ENCODE measurements at regions not wholly inside any gene's neighbourhood (a gene's known extent, or its start where the extent isn't known, plus 50 kb on each side); places are given as distances from the start of the nearest gene placed in this dataset.

DNA sequence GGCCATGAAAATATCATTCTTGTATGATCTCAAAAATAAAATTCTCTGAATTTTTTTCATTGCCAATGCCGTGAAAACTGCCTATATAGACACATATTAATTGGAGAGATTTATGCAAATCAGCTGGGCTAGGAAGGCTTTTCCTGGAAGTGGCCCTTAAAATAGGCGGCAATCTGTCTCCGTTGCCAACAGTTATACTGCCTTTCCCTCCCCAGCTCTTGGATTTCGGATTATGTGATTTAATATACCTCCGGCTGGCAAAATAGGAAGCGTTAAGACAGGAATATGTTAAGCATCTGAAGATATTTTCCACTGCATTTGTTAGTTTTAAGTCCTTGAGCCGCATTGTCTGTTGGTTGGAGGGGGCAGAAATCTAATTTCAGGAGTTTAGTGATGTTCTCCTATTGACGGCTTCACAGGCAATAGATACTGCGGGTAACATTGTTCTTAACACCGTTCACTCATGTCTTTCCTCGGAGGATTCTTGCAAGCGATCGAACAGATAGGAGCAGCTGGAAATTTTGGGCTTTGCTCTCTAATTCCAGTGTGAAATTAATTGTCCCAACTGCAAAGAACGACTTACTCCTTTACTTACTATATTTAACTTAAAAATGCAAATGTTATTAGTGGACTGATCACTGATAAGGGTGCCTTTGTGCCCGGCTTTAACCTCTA, 113.3 kb downstream of the LINC00237 start:
- no peak for DNase-seq

DNA sequence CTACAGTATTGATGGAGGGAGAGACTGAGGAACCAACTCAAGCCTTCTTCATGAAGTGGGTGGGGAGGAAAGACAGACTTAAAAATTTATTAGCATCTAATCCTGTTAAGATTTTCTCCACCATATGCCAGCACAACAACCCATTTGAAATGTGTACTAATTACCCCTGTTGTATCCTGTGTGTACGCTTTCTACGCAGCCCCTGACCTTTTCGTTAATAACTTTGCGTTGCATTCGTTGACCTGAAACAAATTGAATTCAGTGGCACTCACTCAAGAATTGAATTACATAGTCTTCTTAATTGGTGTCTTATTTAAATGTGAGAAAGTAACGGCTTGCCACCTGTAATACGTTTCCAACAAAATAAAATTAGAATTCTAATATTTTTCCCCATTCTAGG, 113.9 kb downstream of the LINC00237 start:
- DNase-seq = no peak

DNA sequence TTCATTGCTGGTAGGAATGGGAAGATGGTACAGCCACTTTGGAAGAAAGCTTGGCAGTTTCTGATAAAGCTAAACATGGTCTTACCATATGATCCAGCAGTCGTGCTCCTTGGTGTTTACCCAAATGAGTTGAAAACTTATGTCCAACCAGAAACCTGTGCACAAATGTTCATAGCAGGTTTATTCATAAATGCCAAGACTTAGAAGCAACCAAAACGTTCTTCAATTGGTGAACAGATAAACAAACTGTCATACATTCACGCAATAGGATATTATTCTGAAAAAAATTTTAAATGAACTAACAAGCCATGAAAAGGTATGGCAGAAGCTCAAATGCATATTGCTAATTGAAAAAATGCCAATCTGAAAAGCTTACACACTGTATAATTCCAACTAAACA, 117.1 kb downstream of the LINC00237 start:
- no peak for DNase-seq

DNA sequence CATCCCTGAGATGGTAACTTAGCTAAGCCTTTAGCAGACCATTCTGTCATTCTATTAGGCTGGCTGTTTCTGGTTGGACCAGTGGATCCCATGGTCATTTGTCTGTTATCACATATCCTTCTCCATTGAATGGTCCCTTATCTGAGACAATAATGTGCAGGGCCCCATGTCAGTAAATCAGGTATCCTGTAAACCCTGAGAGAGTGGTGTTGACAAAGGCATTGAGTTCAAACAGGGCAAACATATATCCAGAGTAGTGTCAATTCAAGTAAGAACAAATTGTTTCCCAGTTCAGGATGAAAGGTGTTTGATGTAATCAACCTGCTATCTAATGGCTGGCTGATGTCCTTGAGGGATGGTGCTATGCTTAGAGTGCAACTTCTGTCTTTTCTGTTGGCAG, 126.2 kb downstream of the LINC00237 start:
- no peak for DNase-seq

DNA sequence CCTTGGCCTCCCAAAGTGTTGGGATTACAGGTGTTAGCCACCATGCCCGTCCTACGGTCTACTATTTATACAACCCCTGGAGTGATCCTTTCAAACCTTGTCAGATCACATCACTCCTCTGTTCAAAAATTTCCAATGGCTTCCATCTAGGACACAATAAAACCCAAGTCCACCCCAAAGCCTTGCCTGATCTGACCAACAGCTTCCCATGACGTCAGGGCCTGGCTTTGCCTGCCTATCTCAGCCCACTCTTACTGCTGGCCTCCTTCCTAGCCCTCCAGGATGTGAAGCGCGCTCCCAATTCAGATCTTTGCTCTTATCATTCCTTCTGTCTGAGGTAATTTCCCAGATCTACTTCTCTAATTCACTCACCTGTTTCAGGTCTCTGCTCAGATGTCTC, 128.4 kb downstream of the LINC00237 start:
- no peak for DNase-seq

DNA sequence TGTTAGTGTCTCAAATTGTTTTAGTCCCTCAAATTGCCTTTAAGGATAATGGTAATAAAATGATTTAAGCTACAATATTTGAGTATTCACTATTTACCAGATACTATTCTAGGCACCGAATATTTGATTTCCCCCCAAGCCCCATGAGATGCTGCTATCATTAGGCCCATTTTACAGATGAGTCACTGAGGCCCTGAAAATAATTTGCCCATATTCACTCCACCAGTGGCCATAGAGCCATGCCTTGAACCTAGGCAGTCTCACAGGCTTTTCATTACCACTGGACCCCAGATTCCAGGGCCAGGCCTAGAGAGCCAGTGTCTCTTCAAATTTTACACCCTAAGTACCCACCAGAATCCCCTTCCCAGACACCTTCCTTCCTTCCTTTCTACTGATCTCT, 133.7 kb downstream of the LINC00237 start:
- DNase-seq = no peak

DNA sequence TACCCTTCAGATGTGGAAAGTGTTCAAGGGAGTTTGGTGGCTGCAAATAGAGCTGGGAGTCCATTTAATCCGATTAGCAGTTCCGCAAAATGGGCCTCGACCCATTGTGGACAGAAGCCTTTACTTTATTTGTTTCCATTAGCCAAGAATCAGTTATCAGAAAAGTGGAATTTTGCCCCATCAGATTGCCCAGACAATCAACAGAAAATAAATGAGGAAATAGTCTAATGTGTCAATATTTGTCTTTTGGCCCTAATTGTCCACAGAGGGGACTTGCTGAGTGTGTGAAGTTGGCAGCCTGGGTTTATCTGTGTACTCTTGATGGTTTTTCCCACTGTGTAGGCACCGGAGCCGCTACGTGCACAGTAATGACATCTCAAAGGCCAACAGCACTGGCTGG, 134.3 kb downstream of the LINC00237 start:
- no peak for DNase-seq

DNA sequence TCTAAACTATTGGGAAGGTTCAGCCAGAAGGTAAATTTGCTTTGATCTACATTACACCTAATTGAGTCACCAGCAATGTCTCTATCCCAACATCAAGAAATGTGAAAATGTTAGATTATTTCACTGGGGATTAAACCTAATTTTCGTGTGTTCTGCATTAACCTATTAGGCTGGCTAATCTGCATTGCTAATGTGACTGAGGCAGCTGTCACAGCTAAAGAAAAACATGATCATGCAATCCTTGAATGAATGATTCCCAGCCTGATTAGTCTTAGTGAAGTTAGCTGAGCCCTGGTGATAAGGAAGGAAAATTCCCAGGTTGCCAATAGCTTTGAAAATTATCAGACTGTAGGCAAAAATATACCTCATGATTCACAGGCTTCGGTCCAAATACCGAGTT, 135.3 kb downstream of the LINC00237 start:
- no peak for DNase-seq

DNA sequence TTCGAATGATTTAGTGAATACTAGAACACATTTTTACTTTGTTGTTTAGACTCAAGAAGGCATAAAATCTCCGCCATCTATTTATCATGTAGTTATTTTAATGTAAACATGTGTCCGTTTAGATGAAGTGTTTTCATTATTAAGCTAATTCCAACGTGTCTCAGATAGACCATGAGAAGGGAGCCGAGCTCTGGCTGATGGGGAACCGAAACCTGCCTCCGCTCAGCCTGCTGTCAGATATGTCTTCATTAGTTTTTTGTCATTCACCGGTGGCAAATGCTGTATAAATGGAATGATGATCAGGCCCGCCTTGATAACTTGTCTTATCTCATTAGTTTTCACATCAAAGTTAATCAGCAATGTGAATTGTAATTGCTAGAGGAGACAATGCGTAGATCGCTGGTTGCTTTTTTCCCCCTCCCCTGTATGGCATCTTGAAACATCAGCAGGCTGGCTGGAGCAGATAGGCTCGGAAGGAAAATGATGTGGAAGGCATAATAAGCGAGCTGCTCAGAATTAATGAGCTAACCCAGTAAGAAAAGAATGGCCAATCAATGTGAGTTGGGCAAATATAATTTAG, 136.4 kb downstream of the LINC00237 start:
- no peak for DNase-seq

DNA sequence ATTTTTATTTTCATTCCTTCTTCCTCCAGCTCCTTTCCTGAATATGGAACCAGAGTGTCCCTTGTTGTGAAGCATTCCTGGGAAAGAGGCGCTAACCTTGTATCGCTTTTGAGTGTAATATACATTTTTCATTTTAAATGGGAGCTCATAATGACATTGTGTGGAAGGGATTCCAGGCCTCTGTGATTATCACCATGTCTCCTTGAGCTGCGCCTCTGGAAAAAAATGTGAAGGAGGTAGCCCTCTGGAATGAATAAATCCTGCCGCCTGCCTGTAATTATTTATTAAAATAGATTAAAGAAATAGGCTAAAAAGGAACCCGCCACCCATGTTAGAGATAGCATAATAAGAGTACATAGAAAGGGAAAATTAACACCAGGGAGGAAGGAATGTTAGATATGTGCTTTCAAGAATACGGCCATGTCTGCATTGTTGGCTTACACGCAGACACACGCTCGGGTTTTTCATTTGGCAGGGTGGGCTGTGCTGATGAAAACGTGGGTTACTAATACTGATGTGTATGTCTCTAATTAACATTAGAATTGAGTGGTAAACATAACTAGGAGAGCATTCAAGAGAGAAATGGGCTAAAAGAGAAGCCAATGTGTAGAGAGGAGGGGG, 138.5 kb downstream of the LINC00237 start:
- no peak for DNase-seq

DNA sequence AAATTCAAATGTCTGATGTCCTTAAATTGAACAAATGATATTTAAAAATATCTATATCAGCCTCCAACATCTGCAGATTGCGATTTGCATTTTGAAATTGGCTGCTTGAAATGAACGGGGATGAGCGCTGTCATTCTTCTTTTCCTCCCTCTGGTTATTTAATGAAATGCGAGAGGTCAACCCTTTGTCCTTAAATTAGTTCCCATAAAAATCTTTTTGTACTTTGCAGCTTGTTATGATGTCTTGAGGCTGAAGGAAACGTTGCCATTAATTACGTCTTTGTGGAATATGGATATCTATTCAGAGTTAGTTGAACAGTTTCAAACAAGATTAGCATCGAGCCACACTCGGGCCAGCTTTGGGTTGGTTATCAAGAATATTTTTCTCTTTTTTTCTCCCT, 140.0 kb downstream of the LINC00237 start:
- no peak for DNase-seq

DNA sequence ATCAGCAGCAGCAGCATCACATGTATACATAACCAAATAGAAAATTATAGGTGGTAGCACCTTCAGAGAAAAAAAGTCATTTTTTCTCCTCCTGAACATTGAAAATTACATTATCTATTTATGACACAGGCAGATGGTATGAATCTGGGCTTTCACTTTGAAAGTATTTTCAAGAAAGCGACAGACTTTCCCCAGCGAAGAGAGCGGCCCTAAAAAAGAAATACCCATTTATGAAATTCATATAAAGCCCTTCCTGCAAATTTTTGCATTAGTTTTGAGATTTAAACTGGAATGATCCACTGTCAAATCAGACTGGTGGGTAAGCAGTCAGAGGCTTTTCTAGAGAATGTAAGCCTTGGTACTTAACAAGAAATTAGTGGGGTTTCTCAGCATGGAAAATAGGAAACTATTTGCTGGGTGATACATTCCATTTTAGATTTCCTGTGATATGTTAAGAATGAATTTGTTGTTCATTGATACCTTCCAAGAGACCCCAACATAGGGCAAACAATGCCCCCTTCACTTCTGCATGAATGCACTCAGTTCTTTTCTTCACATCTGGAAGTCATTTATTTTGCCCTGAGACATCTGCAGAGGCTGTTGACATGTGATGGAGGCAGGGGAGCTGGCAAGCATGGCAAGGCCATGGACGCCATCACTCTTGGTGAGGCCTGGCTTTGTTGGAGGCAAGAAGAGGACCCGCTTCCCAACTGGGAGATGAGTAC, 147.0 kb downstream of the LINC00237 start:
- no peak for DNase-seq

DNA sequence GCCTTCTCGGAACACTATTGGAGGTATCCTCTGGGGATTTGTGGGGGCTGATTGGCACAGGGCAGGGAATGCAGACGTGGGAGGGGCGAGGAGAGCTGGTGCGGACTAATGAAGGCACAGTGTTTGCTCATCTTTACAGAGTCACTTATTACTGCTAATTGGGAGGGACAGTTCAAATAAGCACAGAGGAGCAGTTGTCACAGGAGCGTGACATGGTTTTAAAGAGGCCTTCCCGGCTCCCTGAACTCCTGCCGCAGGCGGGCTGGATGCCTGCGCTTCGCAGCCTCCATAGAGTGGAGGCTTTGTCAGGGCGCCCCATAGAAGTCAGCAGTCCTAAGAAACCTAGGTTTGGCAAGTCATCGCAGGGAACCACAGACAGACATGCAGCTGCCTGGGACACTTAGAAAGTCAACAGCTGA, 149.6 kb downstream of the LINC00237 start:
- DNase-seq = no peak

DNA sequence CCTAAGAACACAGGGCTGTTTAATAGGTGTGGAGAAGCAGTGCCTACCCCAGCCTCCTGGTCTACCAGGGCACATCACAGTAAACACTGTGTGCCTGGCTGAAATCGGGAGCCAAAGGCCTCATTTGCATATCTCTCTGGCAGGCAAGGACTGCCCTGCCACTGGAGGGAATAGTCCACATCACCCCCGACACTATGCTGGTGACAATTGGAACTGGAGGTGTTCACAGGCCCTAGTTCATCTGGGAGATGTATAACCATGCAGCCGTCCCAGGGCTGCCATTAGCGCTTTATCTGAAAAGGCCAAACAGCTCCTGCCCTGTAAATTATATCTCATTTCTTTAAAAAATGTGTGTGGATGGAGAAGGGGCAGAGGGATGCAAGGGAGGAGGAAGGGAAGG, 150.3 kb downstream of the LINC00237 start:
- DNase-seq = no peak

DNA sequence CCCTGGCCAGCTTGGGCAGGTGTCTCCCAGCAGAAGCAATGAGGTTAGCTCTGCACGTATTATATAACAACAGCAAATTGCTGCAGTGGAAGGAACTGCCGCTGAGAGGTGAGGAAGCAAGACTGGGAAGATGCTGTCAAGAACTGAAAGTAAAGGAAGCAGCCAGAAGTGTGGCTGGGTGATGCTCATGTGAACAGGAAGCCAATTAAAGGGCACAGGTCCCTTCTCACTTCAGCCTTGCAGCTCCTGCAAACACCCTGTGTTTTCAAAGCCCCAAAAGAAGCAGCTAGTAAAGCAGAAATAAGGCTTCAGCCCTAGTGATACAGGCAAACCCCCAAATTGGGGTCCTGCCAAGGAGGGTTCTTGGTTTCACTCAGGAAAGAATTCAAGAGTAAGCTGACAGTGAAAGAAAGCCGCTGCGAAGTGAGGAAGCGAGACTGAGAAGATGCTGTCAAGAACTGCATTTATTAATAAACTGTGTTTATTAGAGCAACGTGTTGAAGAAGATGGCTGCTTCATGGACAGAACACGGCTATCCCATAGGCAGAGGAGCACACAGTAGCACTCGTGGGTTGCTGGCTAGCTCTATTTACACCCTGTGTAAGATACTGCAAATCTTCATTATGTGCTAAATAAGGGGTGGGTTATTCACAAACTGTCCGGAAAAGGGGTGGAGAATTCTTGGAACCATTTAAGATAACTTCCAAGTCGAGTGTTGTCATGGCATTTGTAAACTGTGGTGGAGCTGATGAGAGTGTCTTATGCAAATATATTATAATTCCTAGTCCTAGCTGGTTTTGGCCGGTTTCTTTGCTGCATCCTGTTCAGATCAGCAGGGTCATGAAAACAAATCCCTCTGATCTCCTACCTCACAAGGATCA, 152.2 kb downstream of the LINC00237 start:
- no peak for DNase-seq

DNA sequence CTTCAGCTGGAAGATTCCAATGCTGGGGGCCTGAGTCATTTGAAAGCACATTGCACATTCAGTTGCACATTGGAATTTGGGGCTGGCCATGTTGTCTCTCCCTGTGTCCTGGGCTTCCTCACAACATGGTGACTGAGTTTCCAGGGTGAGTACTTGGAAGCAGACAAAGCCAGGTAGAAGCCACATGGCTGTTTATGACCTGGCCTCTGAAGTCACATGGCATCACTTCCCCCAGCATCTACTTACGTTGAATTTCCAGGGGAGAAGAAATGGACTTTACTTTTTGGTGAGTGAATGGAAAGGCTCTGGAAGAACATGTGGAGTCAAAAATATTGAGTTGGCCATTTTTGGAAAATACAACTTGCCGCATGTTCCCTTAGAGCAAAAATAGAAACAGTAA, 155.5 kb downstream of the LINC00237 start:
- DNase-seq = no peak

DNA sequence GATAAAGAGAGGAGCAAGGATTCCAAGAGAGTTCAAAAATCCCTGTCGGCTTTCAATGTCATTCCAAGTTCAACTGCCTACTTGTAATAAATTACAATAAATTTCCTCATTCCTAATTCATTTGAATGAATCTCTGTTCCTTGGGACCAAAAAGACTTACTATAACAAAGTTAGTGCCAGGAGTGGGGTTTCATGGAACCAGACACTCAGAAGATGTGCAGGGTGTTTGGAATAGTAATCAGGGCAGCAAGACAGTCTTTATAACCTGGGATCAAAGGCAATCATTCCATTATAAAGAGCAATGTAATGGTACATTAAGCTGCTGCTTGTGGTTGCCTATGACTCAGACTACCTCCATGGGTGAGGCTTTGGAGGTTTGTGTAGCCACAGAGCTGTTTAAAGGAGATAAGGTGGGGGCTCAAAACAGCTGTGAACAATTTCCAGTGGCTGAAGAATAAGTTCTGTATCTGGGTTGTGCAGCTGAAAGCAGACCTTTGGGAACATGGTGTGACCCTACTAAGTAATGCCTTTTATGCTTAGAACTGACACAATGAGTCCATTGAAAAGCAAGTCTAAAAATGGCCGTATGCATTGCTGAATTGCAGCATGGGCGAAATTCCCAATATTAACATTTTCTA, 159.9 kb downstream of the LINC00237 start:
- no peak for DNase-seq

DNA sequence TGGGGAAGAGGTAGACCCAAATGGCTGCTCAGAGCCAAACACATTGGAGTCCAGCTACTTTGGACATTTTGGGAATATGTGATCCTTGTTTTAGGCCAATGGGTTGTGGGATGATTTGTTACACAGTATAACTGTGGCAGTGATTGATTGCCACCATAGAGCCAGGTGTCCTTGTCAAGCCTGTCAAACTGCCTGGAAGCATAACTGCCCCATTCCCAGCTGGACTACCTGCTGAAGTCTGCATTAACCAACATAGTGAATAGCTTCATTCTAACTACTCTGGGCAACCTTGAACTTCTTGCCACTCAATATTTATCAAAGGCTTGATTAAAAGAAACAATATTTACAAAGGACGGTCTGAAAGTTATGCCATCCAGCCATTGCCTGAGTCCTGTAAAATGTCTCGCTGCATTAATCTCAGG, 164.7 kb downstream of the LINC00237 start:
- DNase-seq = no peak

DNA sequence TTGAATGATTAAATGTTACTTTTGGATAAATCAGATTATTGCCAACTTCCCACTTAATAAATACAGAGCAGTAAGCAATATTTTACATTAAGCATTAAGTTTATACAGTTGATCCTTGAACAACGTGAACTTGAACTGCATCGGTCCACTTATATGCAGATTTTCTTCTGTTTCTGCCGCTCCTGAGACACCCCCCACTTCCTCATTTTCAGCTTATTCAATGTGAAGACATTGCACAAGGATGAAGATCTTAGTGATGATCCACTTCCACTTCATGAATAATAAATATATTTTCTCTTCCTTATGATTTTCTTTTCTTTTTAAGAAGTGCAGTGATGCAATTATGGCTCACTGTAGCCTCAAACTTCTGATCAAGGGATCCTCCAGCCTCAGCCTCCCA, 167.2 kb downstream of the LINC00237 start:
- DNase-seq = peak; percentile 1

DNA sequence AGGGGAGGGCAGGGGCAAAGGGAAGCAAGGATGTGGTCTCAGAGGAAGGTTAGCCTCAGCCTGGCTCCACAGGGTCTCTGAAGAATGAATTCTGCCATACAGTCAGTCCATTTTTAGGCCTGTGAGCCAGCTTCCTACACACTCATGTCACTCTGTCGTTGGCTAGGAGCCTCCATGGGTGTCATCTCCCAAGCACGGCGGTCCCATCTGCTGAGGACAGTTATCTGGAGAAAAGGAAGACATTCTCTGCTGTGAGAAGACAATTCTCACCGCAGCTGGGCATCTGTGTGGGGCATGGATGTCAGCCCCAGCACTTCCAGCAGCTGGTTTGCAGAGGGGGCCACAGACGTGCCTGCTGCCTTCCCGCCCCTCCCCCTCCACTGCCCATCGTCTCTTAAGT, 167.6 kb downstream of the LINC00237 start:
- DNase-seq = no peak

DNA sequence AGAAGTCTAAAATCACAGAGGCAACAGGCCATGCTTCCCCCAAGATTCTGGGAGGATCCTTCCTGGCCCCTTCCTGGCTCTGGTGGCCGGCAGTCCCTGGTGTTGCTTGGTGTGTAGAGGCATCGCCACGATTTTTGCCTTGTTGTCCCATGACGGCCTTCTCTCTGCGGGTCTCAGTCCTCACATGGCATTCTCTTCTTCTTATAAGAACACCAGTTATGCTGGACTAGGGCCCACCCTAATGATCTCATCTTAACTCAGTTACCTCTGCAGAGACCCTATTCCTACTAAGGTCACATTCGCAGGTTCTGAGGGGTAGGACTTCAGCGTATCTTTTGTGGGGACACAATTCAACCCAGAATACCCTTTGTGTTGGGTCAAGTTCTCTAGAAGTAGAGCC, 168.0 kb downstream of the LINC00237 start:
- DNase-seq = no peak

All from inflammatory macrophage treated with lipopolysaccharide for 4 hours (primary cell).